ENCODE measurements at regions not wholly inside any gene's neighbourhood (a gene's known extent, or its start where the extent isn't known, plus 50 kb on each side); places are given as distances from the start of the nearest gene placed in this dataset.
"Not testable (repeated sequence)": the region's sequence is repeated elsewhere in the genome, so short reads cannot be mapped to it uniquely, and the experiment has no call there.

- DNase-seq (ENCODE audit: low spot score), result no peak
Observed at GRCh38 chr2:186991766-186992417, 142.9 kb upstream of the ZSWIM2 start.

- no peak for DNase-seq (ENCODE audit: low spot score)
Observed at GRCh38 chr2:186984966-186985365, 136.0 kb upstream of the ZSWIM2 start.

GRCh38 chr2:186984481-186984880, 135.5 kb upstream of the ZSWIM2 start:
- DNase-seq (ENCODE audit: low spot score), result no peak

GRCh38 chr2:186980787-186981550, 132.0 kb upstream of the ZSWIM2 start:
- DNase-seq (ENCODE audit: low spot score), result no peak

GRCh38 chr2:186980117-186980442, 131.1 kb upstream of the ZSWIM2 start:
- DNase-seq (ENCODE audit: low spot score), result no peak

GRCh38 chr2:186979439-186980116, 130.6 kb upstream of the ZSWIM2 start:
- DNase-seq (ENCODE audit: low spot score), result no peak

- no peak for DNase-seq (ENCODE audit: low spot score)
Observed at GRCh38 chr2:186977433-186978045, 128.6 kb upstream of the ZSWIM2 start.

GRCh38 chr2:186976329-186976728, 127.4 kb upstream of the ZSWIM2 start:
- DNase-seq (ENCODE audit: low spot score), result no peak

- no peak for DNase-seq (ENCODE audit: low spot score)
Observed at GRCh38 chr2:186972281-186972970, 123.5 kb upstream of the ZSWIM2 start.

GRCh38 chr2:186968277-186968676, 119.3 kb upstream of the ZSWIM2 start:
- no peak for DNase-seq (ENCODE audit: low spot score)

GRCh38 chr2:186966015-186966414, 117.0 kb upstream of the ZSWIM2 start:
- DNase-seq (ENCODE audit: low spot score), result no peak

- DNase-seq (ENCODE audit: low spot score), result no peak
Observed at GRCh38 chr2:186962085-186962747, 113.2 kb upstream of the ZSWIM2 start.

GRCh38 chr2:186960241-186960640, 111.3 kb upstream of the ZSWIM2 start:
- DNase-seq (ENCODE audit: low spot score), result not testable (repeated sequence)

- DNase-seq (ENCODE audit: low spot score), result no peak
Observed at GRCh38 chr2:186959486-186959885, 110.5 kb upstream of the ZSWIM2 start.

- no peak for DNase-seq (ENCODE audit: low spot score)
Observed at GRCh38 chr2:186950694-186951093, 101.7 kb upstream of the ZSWIM2 start.

- no peak for DNase-seq (ENCODE audit: low spot score)
Observed at GRCh38 chr2:186949726-186950256, 100.8 kb upstream of the ZSWIM2 start.

- no peak for DNase-seq (ENCODE audit: low spot score)
Observed at GRCh38 chr2:186947516-186947915, 98.5 kb upstream of the ZSWIM2 start.

- no peak for DNase-seq (ENCODE audit: low spot score)
Observed at GRCh38 chr2:186946896-186947467, 98.0 kb upstream of the ZSWIM2 start.

- DNase-seq (ENCODE audit: low spot score), result no peak
Observed at GRCh38 chr2:186941853-186942252, 92.9 kb upstream of the ZSWIM2 start.

GRCh38 chr2:186940463-186940862, 91.5 kb upstream of the ZSWIM2 start:
- DNase-seq (ENCODE audit: low spot score), result no peak

GRCh38 chr2:186934420-186934819, 85.5 kb upstream of the ZSWIM2 start:
- no peak for DNase-seq (ENCODE audit: low spot score)
